RWPE2 (cell line): ENCODE measurements at regions not wholly inside any gene's neighbourhood (a gene's known extent, or its start where the extent isn't known, plus 50 kb on each side); places are given as distances from the start of the nearest gene placed in this dataset.

ENCODE experiments used
- ATAC-seq: fragments of 200-7000 bp; cut with Tn5 transposase; 3 replicates; pipeline ENCODE4 v1.9.1; 2021; ENCODE audit warnings: low read depth
- DNase-seq: peaks from one replicate; pipeline ENCODE4 v3.0.0-alpha.2; 2020; ENCODE audit warnings: low spot score
- H3K27ac ChIP-seq: fragments of 450-650 bp; 2 replicates; pipeline ENCODE4 v1.5.1; 2017; ENCODE audit warnings: mild to moderate bottlenecking; ENCODE audit not compliant: poor library complexity, severe bottlenecking
- H3K27me3 ChIP-seq: fragments of 250-450 bp; sonication (Bioruptor Pico); 2 replicates; pipeline ENCODE4 v1.5.1; 2021; ENCODE audit warnings: mild to moderate bottlenecking, moderate library complexity; ENCODE audit not compliant: insufficient read depth, poor library complexity, severe bottlenecking
- H3K36me3 ChIP-seq: fragments of 250-450 bp; sonication (Bioruptor Pico); 2 replicates; pipeline ENCODE4 v1.5.1; 2020; ENCODE audit warnings: low read depth, mild to moderate bottlenecking, moderate library complexity
- H3K4me1 ChIP-seq: fragments of 250-450 bp; sonication (Bioruptor Pico); 2 replicates; pipeline ENCODE4 v1.5.1; 2021; ENCODE audit warnings: mild to moderate bottlenecking, moderate library complexity; ENCODE audit not compliant: insufficient read depth, poor library complexity, severe bottlenecking
- H3K4me3 ChIP-seq: fragments of 250-450 bp; sonication (Bioruptor Pico); 2 replicates; pipeline ENCODE4 v1.5.1; 2021; ENCODE audit warnings: mild to moderate bottlenecking, moderate library complexity; ENCODE audit not compliant: severe bottlenecking
- H3K9me3 ChIP-seq: fragments of 250-450 bp; sonication (Bioruptor Pico); 2 replicates; pipeline ENCODE4 v1.5.1; 2021; ENCODE audit warnings: mild to moderate bottlenecking, moderate library complexity; ENCODE audit not compliant: severe bottlenecking
- TF ChIP-seq, protein P1 (sequence below): fragments of 450-650 bp; IDR thresholded peaks from one replicate; pipeline ENCODE4 v1.5.1; 2017; ENCODE audit warnings: mild to moderate bottlenecking, moderate library complexity; ENCODE audit not compliant: poor library complexity, severe bottlenecking

DNA sequence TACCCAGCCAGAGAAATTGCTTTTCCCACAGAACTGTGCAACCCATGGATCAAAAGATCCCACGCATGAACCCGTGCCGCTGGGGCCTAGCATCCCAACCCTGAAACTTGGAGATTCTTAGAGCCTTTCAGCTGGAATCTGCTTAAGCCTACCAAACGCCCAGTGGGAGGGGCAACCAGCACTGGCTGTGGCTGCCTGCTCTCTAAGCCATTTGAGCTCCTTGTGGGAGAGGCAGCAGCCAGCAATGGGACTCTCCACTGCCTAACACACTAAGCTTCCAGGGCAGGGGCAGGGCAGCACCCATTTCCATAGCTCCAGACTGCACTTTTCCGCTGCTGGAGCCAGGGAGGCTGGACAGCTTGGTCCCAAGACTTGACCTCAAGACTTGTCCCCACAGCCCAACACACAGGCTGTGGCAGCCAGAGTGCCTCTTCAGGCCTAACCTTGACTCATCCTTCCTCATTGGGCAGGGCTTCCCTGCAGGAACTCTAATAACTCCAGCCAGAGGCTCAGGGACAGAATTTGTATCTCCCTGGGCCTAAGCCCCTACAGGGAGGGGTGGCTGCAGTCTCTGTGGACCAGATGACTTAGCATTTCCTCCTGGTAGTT lies 437.4 kb downstream of the MTRR start:
- Histone ChIP-seq H3K4me3 (no peak overlapping the region), H3K4me1 (no peaks in the 10 kb centered on the region), H3K27me3 (no peaks in the 10 kb centered on the region), H3K9me3 (no peaks in the 10 kb centered on the region), H3K27ac (no peak overlapping the region), H3K36me3 (no peaks in the 10 kb centered on the region)
- ATAC-seq (no peak; the same call in 2 of the 3 replicates), DNase-seq (no peak)
- TF ChIP-seq, protein P1, sequence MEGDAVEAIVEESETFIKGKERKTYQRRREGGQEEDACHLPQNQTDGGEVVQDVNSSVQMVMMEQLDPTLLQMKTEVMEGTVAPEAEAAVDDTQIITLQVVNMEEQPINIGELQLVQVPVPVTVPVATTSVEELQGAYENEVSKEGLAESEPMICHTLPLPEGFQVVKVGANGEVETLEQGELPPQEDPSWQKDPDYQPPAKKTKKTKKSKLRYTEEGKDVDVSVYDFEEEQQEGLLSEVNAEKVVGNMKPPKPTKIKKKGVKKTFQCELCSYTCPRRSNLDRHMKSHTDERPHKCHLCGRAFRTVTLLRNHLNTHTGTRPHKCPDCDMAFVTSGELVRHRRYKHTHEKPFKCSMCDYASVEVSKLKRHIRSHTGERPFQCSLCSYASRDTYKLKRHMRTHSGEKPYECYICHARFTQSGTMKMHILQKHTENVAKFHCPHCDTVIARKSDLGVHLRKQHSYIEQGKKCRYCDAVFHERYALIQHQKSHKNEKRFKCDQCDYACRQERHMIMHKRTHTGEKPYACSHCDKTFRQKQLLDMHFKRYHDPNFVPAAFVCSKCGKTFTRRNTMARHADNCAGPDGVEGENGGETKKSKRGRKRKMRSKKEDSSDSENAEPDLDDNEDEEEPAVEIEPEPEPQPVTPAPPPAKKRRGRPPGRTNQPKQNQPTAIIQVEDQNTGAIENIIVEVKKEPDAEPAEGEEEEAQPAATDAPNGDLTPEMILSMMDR = no peak

DNA sequence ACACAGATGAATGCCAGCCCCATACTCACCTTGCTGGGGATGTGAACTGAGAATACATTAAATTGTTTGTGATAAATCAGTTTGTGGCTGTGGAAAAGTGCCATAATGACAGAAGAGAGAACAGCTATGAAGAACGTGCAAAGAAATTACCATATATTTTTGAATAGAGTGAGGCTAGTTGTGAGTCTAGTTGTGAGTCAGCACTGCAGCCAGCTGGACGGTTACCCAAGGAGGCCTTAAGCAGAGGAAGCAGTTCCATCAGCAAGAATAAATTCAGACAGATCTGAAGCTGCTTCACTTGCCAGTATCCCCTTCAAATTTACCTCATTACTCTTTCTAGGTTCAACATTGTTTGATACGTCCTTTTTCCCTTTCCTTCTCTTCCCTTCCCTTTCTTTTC lies 446.0 kb downstream of the MTRR start:
- ATAC-seq (no peak), DNase-seq (no peak)
- Histone ChIP-seq H3K9me3 (no peaks in the 10 kb centered on the region), H3K36me3 (no peaks in the 10 kb centered on the region), H3K4me1 (no peaks in the 10 kb centered on the region), H3K4me3 (no peak overlapping the region), H3K27me3 (no peaks in the 10 kb centered on the region), H3K27ac (no peak overlapping the region)
- TF ChIP-seq, protein P1 = no peak

DNA sequence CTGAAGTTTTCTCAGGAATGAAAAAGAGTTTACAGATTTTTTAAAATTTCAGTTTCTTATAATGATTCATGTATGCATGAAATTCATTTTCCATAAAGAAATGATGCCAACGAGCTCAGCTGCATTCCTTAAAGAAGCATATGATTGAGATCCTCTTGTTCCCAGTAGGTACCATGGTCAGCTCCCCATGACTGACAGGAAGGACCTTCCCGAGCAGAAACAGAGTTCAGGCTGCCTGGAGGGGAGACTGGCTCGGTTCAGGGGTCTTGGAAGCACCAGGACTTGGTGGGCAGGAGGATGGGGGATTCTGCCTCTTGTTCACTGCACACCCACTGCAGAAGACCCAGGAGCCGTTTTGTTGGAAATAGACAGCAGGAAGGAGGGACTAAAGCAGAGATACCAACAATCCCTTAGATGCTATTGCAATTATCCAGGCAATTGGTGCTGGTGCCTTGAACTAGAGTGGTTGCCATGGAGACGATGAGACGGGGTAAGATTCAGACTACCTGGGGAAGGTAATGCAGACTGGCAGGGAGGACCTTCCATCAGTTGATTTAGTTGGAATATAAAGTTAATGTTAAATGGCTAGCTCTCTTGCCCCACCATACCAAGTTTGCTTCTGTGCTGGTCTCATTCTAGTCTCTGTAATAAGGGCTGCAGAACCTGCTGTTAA lies 447.8 kb downstream of the MTRR start:
- TF ChIP-seq, protein P1 = no peak
- DNase-seq = no peak

DNA sequence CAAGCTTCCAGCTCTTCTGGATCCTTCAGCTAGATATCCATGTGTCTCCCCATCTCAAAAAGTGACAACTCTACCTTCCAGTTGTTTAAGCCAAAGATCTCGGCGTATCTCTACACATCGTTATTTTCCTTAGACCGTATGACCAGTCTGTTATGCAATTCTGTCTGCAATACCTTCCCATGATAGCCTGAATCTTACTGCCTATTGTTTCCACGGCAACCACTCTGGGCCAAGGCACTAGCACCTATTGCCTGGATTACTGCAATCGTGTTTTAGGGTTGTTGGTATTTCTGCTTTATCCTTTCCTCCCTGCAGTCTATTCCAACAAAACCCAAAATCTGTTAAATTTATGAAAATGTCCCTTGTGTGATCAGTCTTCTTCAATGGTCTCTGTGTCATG lies 448.4 kb downstream of the MTRR start:
- ATAC-seq (no peak), DNase-seq (no peak)
- TF ChIP-seq, protein P1 = no peak
- no peaks in the 10 kb centered on the region for H3K36me3 ChIP-seq
- no peaks in the 10 kb centered on the region for H3K9me3 ChIP-seq
- H3K4me1 ChIP-seq = no peaks in the 10 kb centered on the region
- H3K27me3 ChIP-seq = no peaks in the 10 kb centered on the region
- H3K4me3 ChIP-seq = no peak overlapping the region
- no peak overlapping the region for H3K27ac ChIP-seq

More for the DNA sequence above, 447.8 kb downstream of the MTRR start:
- no peak overlapping the region for H3K4me3 ChIP-seq
- H3K27ac ChIP-seq = no peak overlapping the region
- no peaks in the 10 kb centered on the region for H3K27me3 ChIP-seq
- H3K9me3 ChIP-seq = no peaks in the 10 kb centered on the region
- no peaks in the 10 kb centered on the region for H3K36me3 ChIP-seq
- ATAC-seq = no peak
- no peaks in the 10 kb centered on the region for H3K4me1 ChIP-seq

DNA sequence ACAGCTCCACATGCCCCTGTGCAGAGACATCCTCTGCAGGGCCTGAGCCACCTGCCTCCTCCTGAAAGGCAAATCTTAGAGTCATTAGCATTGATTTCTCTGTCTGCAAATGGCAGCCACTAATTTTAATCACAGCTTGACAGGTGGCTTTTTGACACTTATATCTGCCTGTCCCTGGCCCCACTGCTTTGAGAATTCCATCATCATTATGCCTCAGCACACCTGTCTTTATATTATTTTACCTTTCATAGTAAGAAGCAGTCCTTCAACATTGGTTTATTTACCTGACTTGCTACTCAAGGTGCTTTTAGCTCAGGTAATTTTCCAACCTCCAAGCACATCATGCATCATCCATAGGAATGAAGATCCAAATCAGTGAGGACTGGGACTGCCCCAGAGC lies 451.3 kb downstream of the MTRR start:
- no peaks in the 10 kb centered on the region for H3K9me3 ChIP-seq
- peaks cover 15% of the 10 kb centered on the region for H3K27me3 ChIP-seq
- ATAC-seq (no peak), DNase-seq (no peak)
- H3K27ac ChIP-seq = no peak overlapping the region
- no peak overlapping the region for H3K4me3 ChIP-seq
- H3K4me1 ChIP-seq = no peaks in the 10 kb centered on the region
- TF ChIP-seq, protein P1 = no peak
- H3K36me3 ChIP-seq = no peaks in the 10 kb centered on the region
